ENCODE measurements at regions not wholly inside any gene's neighbourhood (a gene's known extent, or its start where the extent isn't known, plus 50 kb on each side); places are given as distances from the start of the nearest gene placed in this dataset.

- DNase-seq: no peak
These were observed 55.7 kb upstream of the CHL1 start for GRCh38 chr3:140748-141330.

Measured in NCI-H1092 treated with DMSO at 0.1 percent for 48 hours (cell line).